ENCODE measurements at regions not wholly inside any gene's neighbourhood (a gene's known extent, or its start where the extent isn't known, plus 50 kb on each side); places are given as distances from the start of the nearest gene placed in this dataset.
"Not testable (repeated sequence)": the region's sequence is repeated elsewhere in the genome, so short reads cannot be mapped to it uniquely, and the experiment has no call there.

DNA sequence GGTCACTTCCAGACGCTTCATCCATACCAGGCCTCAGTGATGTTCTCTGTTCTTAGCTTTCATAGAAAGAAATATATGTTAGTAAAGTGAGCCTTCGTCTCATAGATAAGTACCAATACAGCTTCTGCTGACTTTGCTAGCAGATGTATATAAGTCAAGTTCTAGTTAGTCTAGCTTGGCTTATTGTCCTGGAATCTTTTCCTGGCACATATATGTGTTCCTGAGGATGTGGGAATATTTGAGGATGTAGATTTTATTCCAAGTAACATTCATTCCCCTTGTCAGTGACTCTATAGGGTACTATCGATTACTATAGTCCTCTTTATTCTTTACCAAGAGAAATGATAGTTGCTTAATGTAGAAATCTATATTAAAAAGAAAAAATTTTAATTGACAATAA is 135.2 kb upstream of the FAM9C start:
- DNase-seq = no peak

DNA sequence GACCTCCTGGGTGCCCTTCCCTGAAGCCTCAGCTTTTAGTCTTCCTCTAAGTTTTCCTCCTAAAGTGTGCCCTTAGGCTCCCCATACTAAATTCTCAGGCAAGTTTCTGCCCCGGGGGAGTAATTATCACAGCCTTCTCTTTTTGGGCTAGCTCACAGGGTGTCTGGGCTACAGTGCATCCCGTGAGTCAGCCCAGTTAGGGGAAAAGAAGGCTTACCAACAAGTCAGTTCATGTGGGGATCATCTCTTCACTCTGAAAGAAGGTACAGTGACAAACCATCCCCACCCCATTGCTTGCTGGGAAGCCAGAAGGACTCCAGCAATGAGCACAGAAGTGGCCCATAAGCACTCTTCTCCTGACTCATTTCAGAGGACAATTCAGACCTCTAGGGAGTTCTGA is 134.7 kb upstream of the FAM9C start:
- no peak for DNase-seq

DNA sequence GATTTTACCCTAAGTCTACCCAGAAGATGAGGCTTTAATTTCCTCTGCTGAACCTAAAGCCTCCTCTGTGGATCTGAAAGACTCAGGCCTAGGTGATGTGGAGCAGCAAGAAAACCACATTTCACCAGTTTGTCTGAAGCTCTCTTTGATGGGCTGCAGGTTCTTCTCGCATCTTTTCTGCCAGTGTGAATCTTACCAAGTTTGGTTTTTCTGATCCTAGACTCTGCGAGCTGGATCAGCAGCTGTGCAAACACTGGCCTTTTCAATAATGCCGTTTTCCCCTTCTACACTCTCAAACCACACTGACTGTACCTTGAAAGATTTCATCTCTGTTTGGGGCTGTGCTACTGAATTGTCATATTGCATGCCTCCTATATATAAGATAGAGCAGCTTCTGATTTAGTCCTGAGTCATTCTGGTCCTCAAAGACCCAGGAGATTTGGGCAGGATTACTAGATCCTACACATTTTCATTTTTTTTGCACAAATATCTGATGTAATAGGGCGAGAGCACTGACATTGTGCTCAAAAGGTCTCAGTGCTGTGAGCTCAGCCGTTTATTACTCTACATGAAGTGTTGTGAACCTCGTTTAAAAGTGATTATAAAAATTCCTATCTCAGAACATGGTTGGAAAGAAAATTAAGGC is 133.6 kb upstream of the FAM9C start:
- DNase-seq = no peak

DNA sequence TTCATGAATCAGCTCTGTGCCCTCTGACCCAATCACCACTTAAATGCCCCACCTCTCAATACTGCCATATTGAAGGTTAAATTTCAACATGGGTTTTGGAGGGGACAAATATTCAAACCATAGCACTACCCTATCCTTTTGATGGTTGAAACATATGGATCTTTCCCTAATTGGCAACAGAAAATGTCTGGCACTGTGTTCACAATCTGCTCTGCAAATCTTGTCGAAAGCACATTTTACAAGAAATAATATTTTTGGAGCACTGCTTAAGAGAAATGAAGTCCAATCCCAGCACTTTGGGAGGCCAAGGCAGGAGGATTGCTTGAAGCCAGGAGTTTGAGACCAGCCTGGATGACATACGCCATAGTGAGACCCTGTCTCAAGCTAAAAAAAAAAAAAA is 130.6 kb upstream of the FAM9C start:
- DNase-seq = no peak

DNA sequence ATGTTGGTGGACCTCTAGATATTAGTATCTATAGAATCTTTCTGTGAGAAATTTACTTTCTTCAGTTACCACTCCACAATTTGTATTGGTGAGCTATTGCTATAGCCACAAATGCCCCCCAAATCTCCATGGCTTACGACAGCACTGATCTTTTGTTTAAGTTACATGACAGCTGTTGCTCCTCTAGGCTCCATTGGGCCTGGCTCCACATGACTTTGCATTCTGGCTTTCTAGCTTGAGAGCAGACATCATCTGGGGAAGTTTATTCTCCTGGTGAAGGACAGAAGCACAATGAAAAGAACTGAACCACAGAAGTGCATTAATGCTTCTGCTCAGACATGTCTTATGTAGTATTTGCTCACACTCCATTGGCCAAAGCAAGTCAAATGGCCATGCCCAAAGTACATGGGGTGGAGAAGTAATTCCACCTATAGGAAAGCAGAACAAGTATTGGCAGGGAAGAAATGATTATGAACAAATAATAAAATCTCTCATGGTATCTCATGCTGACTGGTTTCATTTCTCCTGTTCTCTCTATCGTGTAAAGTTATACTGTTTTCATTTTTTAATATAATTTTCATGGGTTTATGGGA is 126.6 kb upstream of the FAM9C start:
- DNase-seq = no peak

DNA sequence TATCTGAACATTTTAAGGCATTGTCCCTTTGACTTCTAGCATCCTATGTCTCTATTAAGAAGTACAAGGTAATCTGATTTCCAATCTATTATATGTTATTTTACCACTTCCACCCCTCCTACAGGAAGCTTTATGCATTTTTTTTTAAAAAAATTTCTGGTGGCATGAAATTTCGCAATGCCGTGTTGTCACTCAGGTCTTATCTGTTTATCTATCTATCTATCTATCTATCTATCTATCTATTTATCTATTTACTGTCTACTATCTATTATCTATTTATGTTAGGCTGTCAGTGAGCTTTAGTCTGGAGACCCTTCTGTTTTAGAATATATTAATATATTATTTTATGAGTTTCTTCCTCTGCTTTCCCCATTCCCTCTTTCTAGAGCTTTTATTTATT is 125.3 kb upstream of the FAM9C start:
- DNase-seq = no peak

DNA sequence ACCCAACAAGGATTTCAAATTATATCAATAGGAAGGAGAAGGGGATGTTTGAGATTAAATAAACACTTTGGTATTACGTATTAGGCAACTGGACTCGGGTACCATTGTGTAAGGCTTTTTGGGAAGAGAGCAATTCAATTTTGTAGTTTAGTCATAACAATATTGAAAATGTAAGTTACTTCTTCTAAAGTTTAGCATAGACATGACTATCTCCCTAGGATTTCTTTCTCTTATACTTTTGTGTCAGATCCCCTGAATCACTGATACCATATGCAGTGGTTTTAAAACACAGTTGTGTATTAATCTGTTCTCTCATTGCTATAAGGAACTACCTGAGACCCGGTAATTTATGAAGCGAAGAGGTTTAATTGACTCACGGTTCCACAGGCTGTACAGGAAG is 123.8 kb upstream of the FAM9C start:
- no peak for DNase-seq

DNA sequence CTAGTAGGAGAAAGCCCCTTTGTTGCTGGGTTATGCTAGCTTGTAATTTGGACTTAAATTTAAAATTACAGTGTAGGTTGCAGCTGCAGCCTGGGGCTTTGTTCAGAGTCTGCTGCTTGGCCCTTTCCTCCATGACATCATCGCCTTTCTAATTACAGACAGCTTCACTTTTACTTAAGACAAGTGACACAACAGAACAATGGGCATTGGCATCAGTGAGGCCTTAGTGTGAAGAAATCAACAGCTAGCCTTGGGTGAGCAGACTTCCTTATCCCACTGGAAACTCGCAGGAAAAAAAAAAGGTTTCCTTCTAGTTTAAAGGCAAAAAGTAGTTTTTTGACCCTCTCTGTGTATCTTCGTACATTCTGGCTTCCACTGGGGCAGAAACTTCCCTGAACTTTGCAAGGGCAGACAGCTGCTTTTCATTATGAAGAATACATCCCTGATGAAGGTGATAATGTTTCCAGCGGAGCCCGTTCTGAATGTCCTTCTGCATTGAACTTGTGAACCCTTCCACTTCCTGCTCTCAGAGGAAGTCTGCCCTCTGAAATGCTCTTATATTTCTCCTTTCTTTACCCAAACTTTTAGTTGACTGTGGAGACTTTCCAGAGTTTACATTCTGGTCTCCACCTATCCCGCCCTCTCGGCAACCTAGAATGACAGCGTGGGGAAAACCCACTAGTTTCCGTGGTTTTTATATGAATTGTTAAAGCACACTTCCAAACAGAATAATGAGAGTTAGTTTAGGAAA is 123.2 kb upstream of the FAM9C start:
- DNase-seq = peak in 1 of 2 experiments; percentile 4

DNA sequence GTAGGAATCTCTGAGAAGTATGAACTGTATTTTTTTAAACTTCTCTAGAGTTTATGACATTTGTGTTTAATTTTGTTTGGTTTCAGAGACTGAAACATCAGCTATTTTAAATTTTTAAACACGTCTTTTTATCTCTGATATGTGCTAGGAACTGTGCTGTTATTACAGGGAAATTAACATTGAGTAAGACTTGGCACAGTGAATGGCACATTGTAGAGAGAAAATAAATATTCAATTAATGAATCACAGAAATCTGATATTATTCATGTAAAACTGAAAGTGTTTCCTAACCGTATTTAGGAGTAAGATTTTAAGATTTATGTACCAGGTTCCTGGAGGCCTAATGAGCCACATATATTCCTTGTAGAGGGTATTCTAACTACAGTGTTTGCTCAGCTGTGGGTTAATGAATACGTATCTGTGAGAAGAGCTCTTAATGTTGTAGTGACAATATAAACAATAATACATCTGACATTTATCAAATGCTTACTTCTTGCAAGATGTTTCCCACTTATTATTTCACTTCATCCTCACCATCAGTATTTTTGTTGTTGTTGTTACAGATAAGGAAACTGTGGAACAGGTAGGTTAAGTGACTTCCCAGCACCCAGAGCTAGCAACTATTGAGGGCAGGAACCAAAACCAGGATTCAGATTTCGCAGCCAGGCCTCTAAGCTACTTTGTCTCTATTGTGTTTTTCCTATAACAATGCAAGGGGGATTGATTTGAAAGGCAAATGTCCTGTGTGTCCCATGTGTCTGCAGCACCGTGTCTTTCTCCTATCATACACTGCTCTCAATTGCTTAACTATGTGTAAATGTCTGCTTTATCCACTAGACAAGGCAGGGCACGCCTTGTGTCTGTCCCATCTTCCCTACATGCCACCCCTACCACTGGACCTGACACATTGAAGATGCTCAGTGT is 121.1 kb upstream of the FAM9C start:
- no peak for DNase-seq

DNA sequence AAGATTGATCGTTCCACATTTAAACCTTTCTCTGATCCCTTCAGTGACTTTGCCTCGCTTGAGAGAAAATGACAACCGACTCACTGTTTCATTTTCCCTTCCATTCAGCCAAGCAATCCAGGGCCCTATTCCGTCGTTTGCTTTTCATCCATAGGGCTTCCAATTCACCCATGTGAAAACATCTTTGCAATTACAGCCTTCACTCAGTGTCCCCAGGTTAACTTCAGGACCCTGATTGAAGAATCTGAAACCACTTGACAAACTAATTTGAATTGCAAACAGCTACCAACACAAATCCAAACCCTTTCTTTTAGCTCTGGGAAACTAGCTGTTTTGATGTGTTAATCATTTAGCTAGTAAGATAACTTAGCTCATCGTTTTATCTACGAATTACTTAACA is 120.2 kb upstream of the FAM9C start:
- no peak for DNase-seq

DNA sequence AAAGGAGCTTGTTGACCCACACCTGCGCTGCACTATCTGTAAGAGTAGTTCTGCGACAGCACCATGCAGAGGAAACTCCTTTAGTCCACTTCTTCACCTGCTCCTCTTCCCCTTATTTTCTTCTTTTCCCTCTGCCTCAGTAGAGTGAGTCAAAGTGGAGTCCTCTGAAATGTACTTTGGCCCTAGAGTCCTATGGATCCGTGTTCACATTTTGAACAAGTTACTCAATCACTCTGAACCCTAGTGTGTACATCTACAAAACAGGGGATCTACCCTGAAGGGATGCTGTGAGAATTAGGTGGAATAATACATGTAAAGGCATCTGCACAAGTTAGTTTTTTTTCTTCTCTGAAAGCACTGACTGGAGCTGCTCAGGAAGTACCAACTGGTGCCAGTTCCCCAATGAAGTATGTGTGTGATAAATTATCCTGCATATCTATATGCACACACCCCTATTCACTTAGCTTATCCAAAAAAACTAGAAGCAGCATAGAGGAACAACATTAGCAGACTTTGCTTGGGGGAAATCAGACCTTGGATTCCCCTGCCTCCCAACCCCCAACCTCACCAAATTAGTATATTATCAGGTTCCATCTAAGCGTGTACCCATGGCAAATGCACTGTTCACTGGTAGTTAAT is 118.5 kb upstream of the FAM9C start:
- DNase-seq = no peak

DNA sequence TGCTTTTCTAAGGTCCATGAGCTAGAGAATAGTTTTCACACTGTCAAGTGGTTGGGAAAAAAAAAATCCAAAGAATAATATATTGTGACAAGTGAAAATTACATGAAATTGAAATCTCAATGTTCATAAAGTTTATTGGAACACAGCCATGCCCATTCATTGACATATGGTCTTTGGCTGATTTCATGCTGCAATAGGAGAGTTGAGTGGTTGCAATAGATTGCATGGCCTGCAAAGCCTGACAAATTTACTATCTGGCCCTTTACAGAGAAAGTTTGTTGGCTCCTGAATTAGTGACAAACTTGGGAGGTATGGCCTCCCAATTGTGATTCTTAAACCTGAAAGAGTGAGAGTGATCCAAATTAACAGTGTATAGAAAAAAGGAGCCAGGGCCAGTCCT is 115.5 kb upstream of the FAM9C start:
- DNase-seq = no peak

DNA sequence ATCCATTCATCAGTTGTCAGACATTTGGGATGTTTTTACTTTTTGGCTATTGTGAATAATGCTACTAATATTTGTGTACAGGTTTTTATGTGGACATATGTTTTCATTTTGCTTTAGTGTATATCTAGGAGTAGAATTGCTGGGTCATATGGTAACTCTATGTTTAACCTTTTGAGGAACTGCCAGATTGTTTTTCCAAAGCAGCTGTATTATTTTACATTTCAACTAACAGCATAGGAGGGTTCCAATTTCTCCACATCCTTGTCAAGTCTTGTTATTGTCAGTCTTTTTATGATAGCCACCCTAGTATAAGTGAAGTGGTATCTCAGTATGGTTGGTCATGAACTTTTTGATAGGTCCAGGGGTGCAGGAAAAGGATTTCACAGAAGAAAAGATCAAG is 114.5 kb upstream of the FAM9C start:
- no peak for DNase-seq

DNA sequence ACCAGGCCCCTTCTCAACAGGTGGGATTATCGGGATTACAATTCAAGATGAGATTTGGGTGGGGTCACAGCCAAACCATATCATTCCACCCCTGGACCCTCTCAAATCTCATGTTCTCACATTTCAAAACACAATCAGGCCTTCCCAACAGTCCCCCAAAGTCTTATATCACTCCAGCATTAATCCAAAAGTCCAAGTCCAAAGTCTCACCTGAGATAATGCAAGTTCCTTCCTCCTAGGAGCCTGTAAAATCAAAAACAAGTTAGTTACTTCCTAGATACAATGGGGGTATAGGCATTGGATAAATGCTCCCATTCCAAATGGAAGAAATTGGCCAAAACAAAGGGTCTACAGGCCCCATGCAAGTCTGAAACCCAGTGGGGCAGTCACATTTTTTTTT is 111.1 kb upstream of the FAM9C start:
- DNase-seq = not testable (repeated sequence)

DNA sequence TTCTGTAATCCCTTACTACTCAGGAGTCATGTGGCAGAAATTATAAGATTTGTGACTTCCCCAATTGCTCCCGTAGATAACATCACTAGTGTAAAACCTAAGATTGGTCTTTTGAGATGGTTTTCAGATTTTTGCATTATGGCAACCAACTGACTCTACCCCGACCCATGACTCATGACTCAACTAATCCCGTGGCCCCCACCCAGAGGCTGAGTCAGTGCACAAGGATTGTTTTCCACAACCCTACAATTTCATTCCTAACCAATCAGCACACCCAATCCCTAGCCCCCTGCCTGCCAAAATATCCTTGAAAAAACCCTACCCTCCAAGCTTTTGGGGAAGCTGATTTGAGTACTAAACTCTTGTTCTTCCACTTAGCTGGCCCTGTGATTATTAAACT is 109.4 kb upstream of the FAM9C start:
- no peak for DNase-seq

DNA sequence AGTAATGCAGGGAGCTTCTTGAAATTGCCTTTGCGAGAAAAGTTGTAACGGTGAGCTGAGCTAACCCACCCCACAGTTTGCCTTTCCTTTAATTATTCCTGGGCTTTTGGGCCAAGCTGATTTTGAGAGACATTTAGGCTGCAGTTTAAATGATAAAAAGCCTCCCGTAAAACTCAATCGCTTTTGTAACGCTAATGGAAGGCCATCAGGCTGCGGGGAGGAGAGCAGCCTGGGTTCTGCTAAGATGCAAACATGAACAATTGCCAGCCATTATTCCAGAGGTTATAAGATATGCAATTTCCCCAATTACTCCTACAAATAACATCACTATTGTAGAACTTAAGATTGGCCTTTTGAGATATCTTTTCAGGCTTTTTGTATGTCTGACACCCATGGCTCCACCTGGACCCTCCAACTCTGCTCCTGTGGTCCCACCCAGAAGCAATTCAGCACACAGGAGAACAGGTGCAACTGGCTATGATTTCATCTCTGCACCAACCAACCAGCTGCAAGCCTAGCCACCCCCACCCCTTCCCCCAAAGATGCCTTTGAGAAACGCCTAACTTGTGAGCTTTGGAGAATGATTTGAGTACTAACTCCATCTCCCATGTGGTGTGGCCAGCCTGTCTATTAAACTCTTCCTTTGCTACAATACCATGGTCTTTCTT is 108.2 kb upstream of the FAM9C start:
- DNase-seq = no peak

DNA sequence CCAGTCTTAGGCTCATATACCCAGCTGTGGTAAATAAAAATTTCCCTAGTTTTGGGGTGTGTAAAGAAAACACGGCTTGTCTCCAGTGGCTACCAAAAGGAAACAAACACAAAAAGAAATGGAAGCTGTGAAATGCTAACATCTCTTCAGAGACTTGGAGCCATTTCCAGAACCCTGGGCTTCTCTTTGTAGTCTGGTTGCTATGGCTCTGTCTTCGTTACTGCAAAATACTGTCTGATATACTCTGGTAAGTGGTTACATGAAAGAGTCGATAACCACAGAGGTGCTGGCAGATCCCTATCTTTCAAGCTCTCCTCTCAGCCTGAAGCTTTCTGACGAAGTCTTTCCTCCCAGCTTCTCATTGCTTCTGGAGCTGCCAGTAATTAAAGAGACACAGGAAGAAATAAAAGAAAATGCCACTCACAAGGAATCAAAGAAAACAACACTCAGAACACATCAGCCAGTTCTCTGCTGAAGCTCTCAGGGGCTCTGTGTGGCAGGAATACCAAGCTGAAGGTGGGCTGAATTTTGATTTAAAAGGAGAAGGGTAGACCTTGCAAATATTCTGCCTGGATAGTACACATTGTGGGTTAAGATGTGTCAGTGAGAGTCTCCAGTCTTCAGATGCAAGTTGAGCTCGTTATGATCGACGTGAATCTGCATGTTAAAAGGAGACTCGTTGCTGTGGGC is 107.6 kb upstream of the FAM9C start:
- DNase-seq = peak in 1 of 2 experiments; percentile 17

DNA sequence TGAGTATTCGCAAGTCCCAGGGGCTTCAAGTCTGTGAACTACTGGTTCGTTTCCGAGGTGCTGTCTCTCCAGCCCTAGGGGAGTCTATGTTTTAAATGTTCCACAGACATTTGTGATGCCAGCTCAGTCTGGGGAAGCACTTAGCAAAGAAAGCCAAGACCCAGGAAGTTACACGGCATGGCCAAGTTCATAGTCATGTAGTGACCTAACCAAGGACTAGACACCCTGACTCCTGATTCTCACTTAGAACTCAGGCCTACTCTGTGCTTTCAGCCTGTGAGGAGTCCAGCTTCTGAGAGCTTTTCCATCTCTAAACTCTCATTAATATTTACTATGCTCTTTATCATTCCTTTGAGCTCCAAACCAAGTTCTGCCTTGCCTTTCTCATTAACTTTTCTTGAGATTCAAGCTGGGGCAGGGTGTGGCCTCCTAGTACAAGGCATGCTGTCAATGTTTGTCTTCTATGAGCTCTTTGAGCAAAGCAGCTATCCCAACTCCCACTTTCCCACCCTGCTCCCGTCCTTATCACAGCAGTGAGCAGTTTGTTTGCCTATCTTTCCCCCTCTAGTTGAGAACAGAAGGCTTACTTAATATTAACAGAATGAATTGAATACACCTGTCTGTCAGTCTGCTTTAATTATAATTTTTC is 105.4 kb upstream of the FAM9C start:
- DNase-seq = no peak

DNA sequence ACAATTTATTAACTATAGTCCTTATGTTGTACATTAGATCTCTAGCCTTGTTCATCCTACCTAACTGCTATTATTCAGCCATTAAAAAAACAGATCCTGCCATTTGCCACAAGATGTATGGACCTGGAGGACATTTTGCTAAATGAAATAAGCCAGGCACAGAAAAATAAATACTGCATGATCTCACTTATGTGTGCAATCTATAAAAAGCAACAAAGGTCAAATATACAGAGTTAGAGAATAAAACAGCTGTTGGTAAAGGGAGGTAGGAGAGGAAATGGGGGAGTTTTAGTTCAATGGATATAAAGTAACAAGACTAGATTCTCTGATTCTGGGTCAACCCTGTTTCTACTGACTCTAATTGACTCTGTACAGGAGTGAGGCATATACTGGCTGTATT is 103.3 kb upstream of the FAM9C start:
- no peak for DNase-seq

DNA sequence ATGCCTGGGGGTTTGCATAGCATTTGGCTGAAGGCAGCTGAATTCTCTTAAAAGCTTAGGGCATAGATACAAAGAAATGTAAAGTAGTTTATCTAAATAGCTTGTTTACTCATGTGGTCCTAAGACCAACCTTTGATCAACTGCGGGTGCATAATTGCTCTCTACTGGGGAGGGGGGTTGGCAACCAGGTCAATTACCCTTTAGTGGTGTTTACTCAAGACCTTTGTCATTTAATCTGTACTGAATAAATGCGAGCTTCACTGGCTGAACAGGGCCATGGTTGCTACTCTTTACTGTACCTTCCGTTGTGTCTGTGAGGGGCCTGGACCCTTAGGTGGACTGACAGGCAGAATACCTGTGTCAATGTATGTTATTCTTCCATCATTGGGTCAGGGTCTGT is 102.7 kb upstream of the FAM9C start:
- DNase-seq = no peak
